HG03432 (cell line): ENCODE measurements at regions not wholly inside any gene's neighbourhood (a gene's known extent, or its start where the extent isn't known, plus 50 kb on each side); places are given as distances from the start of the nearest gene placed in this dataset.
"Not testable (repeated sequence)": the region's sequence is repeated elsewhere in the genome, so short reads cannot be mapped to it uniquely, and the experiment has no call there.

Experiments
- ATAC-seq: cut with Tn5 transposase; IDR thresholded peaks from one replicate; pipeline ENCODE4 v1.9.1; 2021; ENCODE audit warnings: mild to moderate bottlenecking, moderate library complexity; ENCODE audit not compliant: unreplicated experiment

GRCh38 chr6:137313928-137314855 lies 95.0 kb upstream of the IFNGR1 start:
- ATAC-seq: peak; percentile 47

GRCh38 chr6:137313211-137313610 lies 94.0 kb upstream of the IFNGR1 start:
- ATAC-seq: no peak

DNA sequence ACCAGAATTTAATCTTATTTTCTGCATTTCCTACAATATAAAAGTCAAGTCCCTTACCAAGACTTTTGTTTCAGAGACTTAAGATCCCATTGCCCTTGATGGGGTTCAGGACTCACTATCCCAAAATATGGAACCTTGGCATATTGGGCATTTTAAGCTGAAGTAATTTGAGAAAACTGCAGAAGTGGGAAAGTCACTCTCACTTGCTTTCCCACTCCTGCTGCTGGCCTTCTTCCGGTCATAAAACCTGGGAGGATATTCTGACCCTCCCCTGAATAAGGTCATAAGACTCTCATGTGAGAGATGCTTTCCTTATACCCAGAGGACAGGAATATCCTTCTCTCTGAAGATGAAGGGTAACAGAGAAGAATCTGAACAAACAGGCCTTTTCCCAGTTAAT lies 92.8 kb upstream of the IFNGR1 start:
- ATAC-seq: no peak

- ATAC-seq: no peak
Observed at GRCh38 chr6:137309078-137309762, 90.0 kb upstream of the IFNGR1 start.

DNA sequence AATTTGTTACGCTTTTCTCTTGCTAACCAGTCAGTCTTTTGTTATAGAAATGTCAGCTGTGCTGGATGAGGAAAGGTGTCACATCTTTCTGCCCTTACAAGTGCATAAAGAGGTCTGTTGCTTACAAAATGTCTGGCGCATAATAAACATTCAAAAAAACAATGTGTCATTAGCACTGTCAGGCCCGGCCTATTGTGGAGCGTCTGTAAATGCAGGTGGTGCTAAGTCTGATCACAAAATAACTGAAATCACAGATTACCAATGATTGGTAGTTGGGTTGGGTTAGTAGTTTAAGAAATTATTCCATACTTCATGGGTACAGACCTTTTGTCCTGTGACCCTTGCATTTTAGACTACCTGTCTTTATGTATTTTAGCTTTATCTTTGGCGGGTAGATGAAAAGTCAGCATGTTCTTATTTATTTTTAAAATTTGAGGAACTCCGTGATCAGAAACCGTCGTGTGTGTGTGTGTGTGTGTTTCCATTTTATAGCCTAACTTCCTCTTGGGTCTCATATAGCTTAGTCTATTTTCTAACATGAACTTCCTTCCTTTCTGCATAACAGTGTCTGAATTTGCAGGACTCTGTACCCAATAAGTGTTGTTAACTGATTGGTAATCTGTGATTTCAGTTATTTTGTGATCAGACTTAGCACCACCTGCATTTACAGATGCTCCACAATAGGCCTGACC lies 88.1 kb upstream of the IFNGR1 start:
- ATAC-seq: no peak

DNA sequence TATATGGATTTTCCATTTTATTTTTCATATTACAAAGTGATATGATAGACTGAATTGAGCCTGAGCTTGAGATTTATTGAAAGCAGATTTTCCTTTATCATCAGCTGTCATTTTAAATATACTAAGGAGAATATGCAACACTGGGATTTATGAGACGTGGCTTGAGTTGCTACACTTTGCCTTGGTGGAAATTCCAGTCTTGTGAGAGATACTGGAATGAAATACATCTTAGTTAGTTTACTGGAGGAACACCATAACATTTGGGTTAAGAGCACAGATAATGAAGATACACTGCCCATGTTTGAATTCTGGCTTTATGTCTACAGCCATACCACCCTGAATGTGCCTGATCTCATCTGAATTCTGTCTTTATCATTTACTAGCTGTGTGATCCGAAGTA lies 86.5 kb upstream of the IFNGR1 start:
- no peak for ATAC-seq

- ATAC-seq: no peak
Observed at GRCh38 chr6:137304020-137304780, 85.0 kb upstream of the IFNGR1 start.

GRCh38 chr6:137303441-137303840 lies 84.3 kb upstream of the IFNGR1 start:
- ATAC-seq: no peak

- no peak for ATAC-seq
Observed at GRCh38 chr6:137299681-137300080, 80.5 kb upstream of the IFNGR1 start.

DNA sequence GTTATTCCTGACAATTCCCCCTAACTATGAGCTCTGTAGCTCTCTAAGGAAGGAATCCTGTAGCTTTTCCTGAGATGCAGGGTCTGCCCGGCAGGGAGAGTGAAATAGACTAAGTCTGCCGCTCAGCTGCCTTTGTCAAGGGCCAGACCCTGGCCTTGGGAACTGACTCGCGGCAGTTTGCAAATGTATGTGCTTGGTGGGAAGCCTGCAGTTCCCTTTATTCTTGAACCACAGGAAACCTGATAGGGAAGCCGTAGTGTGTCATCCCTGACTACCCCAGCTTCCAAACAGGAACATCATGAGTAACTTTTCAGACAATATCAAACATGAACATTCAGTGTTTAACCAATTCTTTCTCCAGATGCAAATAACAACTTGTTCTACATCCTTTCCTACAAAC lies 78.7 kb upstream of the IFNGR1 start:
- no peak for ATAC-seq

DNA sequence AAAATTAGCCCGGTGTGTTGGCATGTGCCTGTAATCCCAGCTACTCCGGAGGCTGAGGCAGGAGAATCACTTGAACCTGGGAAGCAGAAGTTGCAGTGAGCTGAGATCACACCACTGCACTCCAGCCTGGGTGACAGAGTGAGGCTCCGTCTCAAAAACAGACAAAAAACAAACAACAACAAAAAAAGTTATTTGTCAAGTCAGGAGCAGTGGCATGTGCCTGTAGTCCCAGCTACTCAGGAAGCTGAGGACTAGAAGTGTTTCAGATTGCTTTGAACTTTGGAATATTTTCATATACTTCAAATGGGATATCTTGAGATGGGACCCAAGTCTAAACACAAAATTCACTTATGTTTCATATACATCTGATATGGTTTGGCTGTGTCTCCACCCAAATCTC lies 73.1 kb upstream of the IFNGR1 start:
- not testable (repeated sequence) for ATAC-seq

GRCh38 chr6:137291441-137291840 lies 72.3 kb upstream of the IFNGR1 start:
- no peak for ATAC-seq

GRCh38 chr6:137290601-137291261 lies 71.5 kb upstream of the IFNGR1 start:
- no peak for ATAC-seq

DNA sequence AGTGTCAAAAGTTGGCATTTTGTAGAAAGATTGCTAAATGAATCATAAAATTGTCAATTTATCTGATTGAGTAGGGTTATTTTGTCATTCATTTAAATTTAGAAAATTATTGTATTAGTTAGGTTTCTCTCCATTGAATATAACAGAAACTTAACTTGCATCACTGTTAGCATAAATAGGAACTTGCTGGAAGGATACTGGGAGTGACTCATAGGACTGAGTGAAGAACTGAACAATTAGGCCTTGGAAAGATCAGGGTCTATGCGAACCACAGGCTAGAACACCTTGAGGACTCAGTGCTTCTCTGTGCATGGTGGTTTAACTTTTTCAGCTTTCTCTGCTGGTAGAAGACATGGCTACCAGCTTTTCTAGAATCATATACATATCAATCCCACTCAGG lies 67.7 kb upstream of the IFNGR1 start:
- ATAC-seq: no peak

DNA sequence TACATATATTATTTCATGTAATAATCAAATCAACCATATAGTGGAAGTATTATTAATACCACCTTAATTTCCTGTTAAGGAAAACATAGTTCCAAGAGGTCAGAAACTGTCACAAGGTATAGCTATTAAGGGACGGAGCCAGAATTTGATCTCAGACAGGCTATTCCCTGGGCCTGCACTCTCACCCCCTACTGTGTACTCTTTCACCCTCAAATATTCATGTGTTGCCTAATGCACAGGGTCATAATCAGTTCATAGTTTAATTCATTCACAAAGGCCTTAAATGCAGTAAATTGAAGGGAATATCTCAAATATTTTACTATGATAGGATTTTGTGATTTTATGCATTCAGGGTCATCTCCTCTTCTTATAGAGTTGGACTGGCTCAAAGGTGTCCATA lies 67.2 kb upstream of the IFNGR1 start:
- ATAC-seq: no peak

- ATAC-seq: no peak
Observed at GRCh38 chr6:137284811-137285110, 65.6 kb upstream of the IFNGR1 start.

- ATAC-seq: peak; percentile 91
Observed at GRCh38 chr6:137283940-137284810, 65.0 kb upstream of the IFNGR1 start.

GRCh38 chr6:137283080-137283479 lies 63.9 kb upstream of the IFNGR1 start:
- ATAC-seq: no peak

DNA sequence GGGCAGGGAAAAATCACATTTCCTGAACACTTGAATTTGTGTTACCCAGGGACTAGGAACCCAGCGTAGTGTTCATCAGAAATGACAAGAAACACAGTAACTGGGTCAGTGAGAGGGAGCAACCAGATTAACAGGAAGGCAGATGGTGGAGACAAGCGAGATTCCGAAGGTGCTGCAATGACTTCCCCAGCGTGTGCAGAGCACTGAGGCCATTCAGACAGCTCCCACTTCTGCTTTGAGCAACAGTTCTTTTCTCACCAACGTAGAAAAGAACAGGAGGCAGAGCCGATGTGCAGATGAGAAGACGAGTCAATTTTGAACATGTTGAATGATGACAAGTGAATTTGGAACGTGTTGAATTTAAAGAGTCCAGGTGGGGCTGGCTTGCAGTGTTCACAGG lies 63.1 kb upstream of the IFNGR1 start:
- ATAC-seq: no peak

- not testable (repeated sequence) for ATAC-seq
Observed at GRCh38 chr6:137279279-137279678, 60.1 kb upstream of the IFNGR1 start.
